Activated CD4-positive, alpha-beta T cell treated with anti-CD3 and anti-CD28 coated beads for 36 hours (primary cell): ENCODE measurements at regions not wholly inside any gene's neighbourhood (a gene's known extent, or its start where the extent isn't known, plus 50 kb on each side); places are given as distances from the start of the nearest gene placed in this dataset.

Experiments used
- ATAC-seq: fragments of 200-7000 bp; cut with Tn5 transposase; one replicate; pipeline ENCODE4 v1.10.0; 2021; ENCODE audit warnings: mild to moderate bottlenecking, moderate library complexity
- CTCF ChIA-PET: fragments of 350-600 bp; sonication (Branson Sonifier 250); formaldehyde crosslinking; loops from one replicate; lab custom pipeline; 2021; ENCODE audit warnings: antibody characterized with exemption; lab: Charles Lee
- POLR2A ChIA-PET: fragments of 350-600 bp; sonication (Branson Sonifier 250); formaldehyde crosslinking; loops from one replicate; lab custom pipeline; 2021; ENCODE audit warnings: antibody characterized with exemption, inconsistent platforms; lab: Charles Lee
- DNase-seq: peaks from one replicate; pipeline ENCODE4 v3.0.0-alpha.2; 2020
- H3K27ac Mint-ChIP-seq: one replicate; pipeline ENCODE4 v1.8.0; 2021; ENCODE audit warnings: mixed read lengths
- H3K27me3 Mint-ChIP-seq: one replicate; pipeline ENCODE4 v1.8.0; 2021; ENCODE audit warnings: mixed read lengths
- H3K36me3 Mint-ChIP-seq: one replicate; pipeline ENCODE4 v1.8.0; 2021; ENCODE audit warnings: low read depth, mixed read lengths
- H3K4me1 Mint-ChIP-seq: one replicate; pipeline ENCODE4 v1.8.0; 2021; ENCODE audit warnings: mixed read lengths
- H3K4me3 Mint-ChIP-seq: one replicate; pipeline ENCODE4 v1.8.0; 2021; ENCODE audit warnings: mild to moderate bottlenecking, moderate library complexity, mixed read lengths
- H3K9me3 Mint-ChIP-seq: one replicate; pipeline ENCODE4 v1.8.0; 2021; ENCODE audit warnings: low read depth, mixed read lengths
- intact Hi-C, 2 experiments: fragments of 100-400 bp; cut with DNase I in 1 of 2; cut with micrococcal nuclease in 1 of 2; formaldehyde crosslinking; loops; one replicate each; pipeline versions ENCODE4 v1.14.2 to v1.15.1; 2022 to 2024; cut with DNase I, micrococcal nuclease

DNA sequence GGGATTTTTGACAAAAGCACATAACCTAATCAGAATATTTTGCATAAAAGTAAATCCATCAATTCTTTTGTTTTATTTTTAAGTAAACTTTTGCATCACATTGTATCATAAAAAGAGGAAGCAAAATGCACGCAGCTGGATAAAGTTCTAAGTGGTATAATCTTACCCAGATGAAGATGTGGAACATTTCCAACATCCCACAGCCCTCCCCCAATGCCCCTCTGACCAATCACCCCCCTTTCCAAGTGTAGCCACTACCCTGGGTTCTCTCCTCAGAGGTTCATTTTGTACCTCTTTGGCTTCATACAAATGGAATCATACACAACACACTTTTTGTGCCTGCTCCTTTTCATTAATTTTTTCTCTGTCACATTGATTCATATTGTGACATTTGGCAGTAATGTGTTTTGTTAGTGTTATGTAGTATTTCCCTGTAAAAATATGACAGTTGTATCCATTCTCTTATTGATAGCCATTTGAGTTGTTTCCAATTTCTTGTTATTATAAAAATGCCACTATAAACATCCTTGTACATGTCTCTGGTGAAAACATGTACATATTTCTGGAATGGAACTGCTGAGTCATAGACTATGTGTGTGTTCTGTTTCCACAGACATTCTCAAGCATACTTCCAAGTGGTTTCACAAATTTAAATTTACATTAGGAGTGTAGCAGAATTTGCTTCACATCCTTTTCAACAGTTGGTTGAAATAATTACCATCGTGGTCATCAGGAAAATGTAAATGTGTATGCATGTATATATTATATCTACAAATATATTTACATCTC, 92.9 kb upstream of the SYNDIG1 start:
- ChIA-PET POLR2A (no interaction called here), CTCF (no interaction called here)
- ATAC-seq = no peak
- H3K27me3 Mint-ChIP-seq = no peaks in the 10 kb centered on the region
- H3K4me3 Mint-ChIP-seq = no peak overlapping the region
- no peak for DNase-seq
- no peaks in the 10 kb centered on the region for H3K4me1 Mint-ChIP-seq
- no peaks in the 10 kb centered on the region for H3K9me3 Mint-ChIP-seq
- no peaks in the 10 kb centered on the region for H3K36me3 Mint-ChIP-seq
- intact Hi-C loops = no loop called here
- no peak overlapping the region for H3K27ac Mint-ChIP-seq

DNA sequence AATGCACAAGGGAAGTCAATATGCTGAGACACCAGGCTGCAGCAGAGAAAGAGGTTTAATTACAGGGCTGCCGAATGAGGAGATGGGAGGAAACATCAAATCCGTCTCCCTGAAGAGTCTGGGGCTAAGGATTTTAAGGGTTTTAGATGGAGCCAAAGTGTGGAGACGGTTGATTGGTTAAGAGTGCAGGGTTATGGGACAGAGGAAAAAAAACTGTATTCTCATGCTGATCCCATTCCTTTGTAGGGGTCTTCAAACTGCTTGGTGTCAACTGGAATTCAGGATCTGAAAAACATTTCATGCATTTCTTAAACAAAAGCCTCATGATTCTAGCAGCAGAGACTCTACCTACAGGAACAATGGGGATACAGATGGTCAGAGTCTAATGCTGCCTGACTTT, 96.1 kb upstream of the SYNDIG1 start:
- ATAC-seq = no peak
- no peaks in the 10 kb centered on the region for H3K36me3 Mint-ChIP-seq
- intact Hi-C loops = no loop called here
- H3K4me1 Mint-ChIP-seq = no peaks in the 10 kb centered on the region
- POLR2A ChIA-PET = no interaction called here
- CTCF ChIA-PET = no interaction called here
- no peak overlapping the region for H3K27ac Mint-ChIP-seq
- H3K9me3 Mint-ChIP-seq = no peaks in the 10 kb centered on the region
- H3K27me3 Mint-ChIP-seq = no peaks in the 10 kb centered on the region
- no peak for DNase-seq
- H3K4me3 Mint-ChIP-seq = no peak overlapping the region

- H3K27ac Mint-ChIP-seq = no peak overlapping the region
- H3K4me3 Mint-ChIP-seq = no peak overlapping the region
- ChIA-PET POLR2A (no interaction called here), CTCF (interaction anchor here (0.6 kb wide), 1 partner anchor 112 kb away, joined by 3 read pairs; no protein-coding TSS in a partner anchor)
- H3K36me3 Mint-ChIP-seq = no peaks in the 10 kb centered on the region
- DNase-seq (no peak), ATAC-seq (no peak)
- no peaks in the 10 kb centered on the region for H3K9me3 Mint-ChIP-seq
- no peaks in the 10 kb centered on the region for H3K27me3 Mint-ChIP-seq
- intact Hi-C loops = no loop called here
- H3K4me1 Mint-ChIP-seq = no peaks in the 10 kb centered on the region
Measured at GRCh38 chr20:24370911-24371695, 98.3 kb upstream of the SYNDIG1 start.

DNA sequence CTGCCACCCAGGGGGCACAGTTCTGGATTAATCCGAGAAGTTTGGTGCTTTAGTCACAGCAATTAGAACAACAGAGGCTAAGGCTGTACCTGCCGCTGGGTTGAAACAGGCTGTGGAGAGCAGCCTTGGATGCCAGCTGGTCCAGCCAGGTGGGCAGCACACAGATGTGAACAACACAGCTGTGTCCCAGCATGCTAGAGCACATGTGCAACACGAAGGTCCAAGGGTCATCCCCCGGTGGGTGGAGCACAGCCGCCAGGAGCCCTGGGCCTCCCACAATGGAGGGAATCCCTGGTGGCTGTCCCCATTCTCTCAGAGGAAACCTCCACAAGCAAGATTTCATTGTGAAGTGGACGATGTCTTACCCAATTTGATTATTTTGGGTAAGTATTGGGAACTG, 99.2 kb upstream of the SYNDIG1 start:
- H3K27me3 Mint-ChIP-seq = no peaks in the 10 kb centered on the region
- H3K4me3 Mint-ChIP-seq = no peak overlapping the region
- H3K4me1 Mint-ChIP-seq = no peaks in the 10 kb centered on the region
- ChIA-PET POLR2A (no interaction called here), CTCF (no interaction called here)
- DNase-seq (no peak), ATAC-seq (no peak)
- no peaks in the 10 kb centered on the region for H3K36me3 Mint-ChIP-seq
- no peak overlapping the region for H3K27ac Mint-ChIP-seq
- intact Hi-C loops = no loop called here
- H3K9me3 Mint-ChIP-seq = no peaks in the 10 kb centered on the region

- DNase-seq (no peak), ATAC-seq (no peak)
- H3K27ac Mint-ChIP-seq = no peak overlapping the region
- H3K9me3 Mint-ChIP-seq = no peaks in the 10 kb centered on the region
- H3K4me3 Mint-ChIP-seq = no peak overlapping the region
- POLR2A ChIA-PET = no interaction called here
- peaks cover 1% of the 10 kb centered on the region for H3K4me1 Mint-ChIP-seq
- intact Hi-C loops = no loop called here
- no peaks in the 10 kb centered on the region for H3K36me3 Mint-ChIP-seq
- CTCF ChIA-PET = no interaction called here
- peaks cover 1% of the 10 kb centered on the region for H3K27me3 Mint-ChIP-seq
Measured at GRCh38 chr20:24368253-24368652, 101.2 kb upstream of the SYNDIG1 start.

GRCh38 chr20:24366336-24367004, 103.0 kb upstream of the SYNDIG1 start:
- Mint-ChIP-seq H3K4me3 (no peak overlapping the region), H3K9me3 (peaks cover 3% of the 10 kb centered on the region), H3K27me3 (peaks cover 4% of the 10 kb centered on the region), H3K27ac (no peak overlapping the region), H3K36me3 (no peaks in the 10 kb centered on the region), H3K4me1 (peaks cover 4% of the 10 kb centered on the region)
- ChIA-PET POLR2A (no interaction called here), CTCF (no interaction called here)
- intact Hi-C loops = no loop called here
- ATAC-seq (no peak), DNase-seq (no peak)

DNA sequence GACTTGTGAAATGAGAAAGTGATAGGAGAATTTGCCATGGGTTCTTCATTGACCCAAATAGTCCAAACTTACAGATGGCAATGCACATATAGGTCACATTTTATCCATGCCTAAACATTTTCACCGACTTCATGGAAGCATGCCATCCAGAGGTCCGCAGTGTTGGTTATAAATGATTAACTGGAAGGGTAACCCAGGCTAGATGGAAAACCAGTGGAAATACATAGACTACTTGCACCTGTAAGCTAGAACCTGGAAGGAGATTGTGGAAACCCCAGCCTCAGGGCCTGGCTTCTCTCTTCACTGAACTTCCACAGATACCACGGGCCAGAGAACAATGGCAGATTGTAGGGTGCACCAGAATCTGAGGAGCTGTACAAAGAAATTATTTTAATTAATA, 103.8 kb upstream of the SYNDIG1 start:
- intact Hi-C loops = no loop called here
- peaks cover 4% of the 10 kb centered on the region for H3K4me1 Mint-ChIP-seq
- H3K27me3 Mint-ChIP-seq = peaks cover 4% of the 10 kb centered on the region
- H3K36me3 Mint-ChIP-seq = no peaks in the 10 kb centered on the region
- DNase-seq = no peak
- no peak overlapping the region for H3K27ac Mint-ChIP-seq
- H3K9me3 Mint-ChIP-seq = peaks cover 3% of the 10 kb centered on the region
- ChIA-PET POLR2A (no interaction called here), CTCF (no interaction called here)
- no peak for ATAC-seq
- H3K4me3 Mint-ChIP-seq = no peak overlapping the region

- POLR2A ChIA-PET = no interaction called here
- H3K36me3 Mint-ChIP-seq = no peaks in the 10 kb centered on the region
- CTCF ChIA-PET = interaction anchor here (1.1 kb wide), 1 partner anchor 10 kb away, joined by 3 read pairs; no protein-coding TSS in a partner anchor
- H3K27me3 Mint-ChIP-seq = peaks cover 4% of the 10 kb centered on the region
- peaks cover 3% of the 10 kb centered on the region for H3K9me3 Mint-ChIP-seq
- intact Hi-C loops = no loop called here
- H3K4me1 Mint-ChIP-seq = peaks cover 4% of the 10 kb centered on the region
- no peak overlapping the region for H3K4me3 Mint-ChIP-seq
- H3K27ac Mint-ChIP-seq = no peak overlapping the region
- no peak for ATAC-seq
- no peak for DNase-seq
Measured at GRCh38 chr20:24364482-24364881, 104.9 kb upstream of the SYNDIG1 start.

DNA sequence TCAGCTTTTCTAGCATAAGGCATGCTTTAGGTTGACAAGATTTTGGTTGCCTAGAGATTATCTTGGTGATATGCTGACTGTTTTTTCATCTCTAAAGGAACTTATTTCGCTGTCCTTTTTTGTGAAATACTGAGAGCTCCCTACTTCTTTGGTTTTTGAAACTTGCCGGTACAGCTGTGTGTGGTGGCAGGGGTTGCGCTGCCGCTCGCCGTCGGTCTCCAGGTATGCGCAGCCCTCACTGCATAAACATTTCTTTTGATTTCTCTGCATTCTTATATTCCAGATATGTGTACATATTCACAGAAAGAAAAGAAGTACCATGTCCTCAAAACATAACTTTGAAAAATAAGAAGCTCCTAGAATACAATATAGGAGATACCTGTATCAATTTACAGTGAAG, 106.4 kb upstream of the SYNDIG1 start:
- Mint-ChIP-seq H3K4me3 (no peak overlapping the region), H3K9me3 (peaks cover 3% of the 10 kb centered on the region), H3K27ac (no peak overlapping the region), H3K4me1 (peaks cover 4% of the 10 kb centered on the region), H3K27me3 (peaks cover 4% of the 10 kb centered on the region), H3K36me3 (no peaks in the 10 kb centered on the region)
- DNase-seq (no peak), ATAC-seq (no peak)
- ChIA-PET POLR2A (no interaction called here), CTCF (no interaction called here)
- intact Hi-C loops = no loop called here

- DNase-seq (no peak), ATAC-seq (no peak)
- Mint-ChIP-seq H3K4me1 (peaks cover 4% of the 10 kb centered on the region), H3K27me3 (peaks cover 4% of the 10 kb centered on the region), H3K9me3 (peaks cover 3% of the 10 kb centered on the region), H3K27ac (no peak overlapping the region), H3K36me3 (no peaks in the 10 kb centered on the region), H3K4me3 (no peak overlapping the region)
- CTCF ChIA-PET = no interaction called here
- POLR2A ChIA-PET = no interaction called here
- intact Hi-C loops = no loop called here
Measured at GRCh38 chr20:24362080-24362479, 107.3 kb upstream of the SYNDIG1 start.

DNA sequence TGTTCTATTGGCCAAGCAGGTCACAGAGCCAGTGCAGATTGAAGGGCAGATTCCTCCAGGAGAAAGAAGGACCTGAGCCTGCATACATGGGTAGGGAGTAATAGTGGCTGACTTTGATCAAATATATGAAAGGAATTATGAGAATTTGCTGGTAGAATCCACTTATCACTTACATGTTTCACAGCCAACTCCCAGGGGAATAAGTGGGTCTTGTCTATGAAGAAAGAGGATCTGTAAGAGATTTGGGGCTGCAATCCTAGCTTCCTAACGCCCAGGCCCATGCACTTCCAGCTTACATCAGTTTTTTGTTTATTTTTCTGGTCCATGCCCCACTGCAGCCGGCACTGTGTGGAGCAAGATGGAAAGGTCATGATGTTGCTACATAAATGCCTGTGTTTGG, 107.9 kb upstream of the SYNDIG1 start:
- no peak overlapping the region for H3K27ac Mint-ChIP-seq
- CTCF ChIA-PET = no interaction called here
- peaks cover 4% of the 10 kb centered on the region for H3K4me1 Mint-ChIP-seq
- H3K36me3 Mint-ChIP-seq = no peaks in the 10 kb centered on the region
- peaks cover 3% of the 10 kb centered on the region for H3K9me3 Mint-ChIP-seq
- intact Hi-C loops = no loop called here
- POLR2A ChIA-PET = no interaction called here
- no peak for ATAC-seq
- DNase-seq = no peak
- no peak overlapping the region for H3K4me3 Mint-ChIP-seq
- H3K27me3 Mint-ChIP-seq = peaks cover 4% of the 10 kb centered on the region
